GM04504 (cell line): ENCODE measurements at regions not wholly inside any gene's neighbourhood (a gene's known extent, or its start where the extent isn't known, plus 50 kb on each side); places are given as distances from the start of the nearest gene placed in this dataset.
"Not testable (repeated sequence)": the region's sequence is repeated elsewhere in the genome, so short reads cannot be mapped to it uniquely, and the experiment has no call there.

Experiments
- DNase-seq: peaks from one replicate; pipeline ENCODE4 v3.0.0-alpha.2; 2012; ENCODE audit warnings: low read depth

DNA sequence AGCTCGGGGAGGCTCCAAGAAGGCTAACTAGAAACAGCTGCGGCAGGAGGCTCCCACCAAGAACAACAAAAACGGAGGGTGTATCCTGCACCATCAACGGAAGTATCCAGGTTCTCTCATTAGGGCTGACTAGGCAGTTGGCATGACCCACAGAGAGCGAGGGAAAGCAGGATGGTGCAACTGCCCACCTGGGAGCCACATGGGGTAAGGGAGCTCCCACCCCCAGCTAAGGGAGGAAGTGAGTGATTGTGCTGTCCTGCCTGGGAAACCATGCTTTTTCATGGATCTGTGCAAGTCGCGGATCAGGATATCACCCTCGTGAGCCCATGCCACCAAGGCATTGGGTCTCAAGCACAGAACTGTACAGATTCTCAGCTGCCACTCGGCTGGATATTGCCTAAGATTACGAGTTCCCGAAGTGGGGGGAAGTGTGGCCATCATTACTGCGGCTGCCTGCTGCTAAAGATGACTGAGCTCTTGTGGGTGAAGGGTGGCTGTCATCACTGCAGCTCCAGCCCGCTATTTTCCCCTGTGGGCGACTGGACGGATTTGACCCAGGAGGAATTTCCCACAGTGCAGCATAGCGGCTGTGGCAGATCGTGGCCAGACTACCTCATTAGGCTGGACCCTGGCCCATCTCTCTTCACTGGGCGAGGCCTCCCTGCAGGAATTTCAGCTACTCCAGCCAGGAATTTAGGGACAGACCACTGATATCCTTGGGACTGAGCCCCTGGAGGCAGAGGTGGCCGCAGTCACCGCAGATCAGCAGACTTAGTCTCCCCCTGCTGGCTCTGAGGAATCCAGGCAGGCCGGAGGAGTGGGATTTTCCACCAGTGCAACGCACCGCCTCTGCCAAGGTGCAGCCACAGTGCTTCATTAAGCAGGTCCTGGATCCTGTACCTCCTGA, 515.7 kb downstream of the FRK start:
- no peak for DNase-seq

DNA sequence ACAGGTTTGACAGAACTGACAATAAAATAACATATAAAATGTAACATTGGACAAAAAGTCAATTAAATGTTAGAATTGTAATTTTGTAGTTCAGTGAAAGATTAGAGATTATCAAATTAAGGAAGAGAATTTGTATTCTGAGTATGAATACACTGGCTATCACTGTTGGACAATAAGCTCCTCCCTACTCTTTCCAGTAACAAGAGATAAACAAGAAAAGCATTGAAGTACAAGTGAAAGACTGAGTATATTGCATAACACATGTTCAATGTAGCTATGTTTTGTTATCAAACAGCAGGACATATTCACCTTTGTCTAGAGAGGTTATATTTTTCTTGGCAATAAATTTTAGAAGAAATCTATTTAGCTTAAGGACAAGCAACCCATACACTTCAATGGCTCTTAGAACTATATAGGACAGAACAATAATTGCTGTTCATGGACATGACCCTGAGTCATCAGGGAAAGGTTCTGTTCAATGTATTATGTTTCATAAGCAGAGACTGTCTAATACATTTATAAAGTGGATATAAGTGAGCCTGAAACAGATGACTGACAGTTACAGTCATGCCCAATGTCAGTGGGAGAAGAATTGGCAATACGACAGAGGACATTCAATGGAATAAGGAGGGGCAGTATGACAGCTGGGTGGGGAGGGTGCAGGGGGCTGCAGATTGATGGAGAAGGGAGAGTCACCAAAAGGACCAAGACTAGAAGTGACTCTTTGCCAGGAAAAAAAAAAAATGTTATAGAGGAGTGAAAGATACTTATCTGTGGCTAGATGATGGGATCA, 520.4 kb downstream of the FRK start:
- DNase-seq: no peak

DNA sequence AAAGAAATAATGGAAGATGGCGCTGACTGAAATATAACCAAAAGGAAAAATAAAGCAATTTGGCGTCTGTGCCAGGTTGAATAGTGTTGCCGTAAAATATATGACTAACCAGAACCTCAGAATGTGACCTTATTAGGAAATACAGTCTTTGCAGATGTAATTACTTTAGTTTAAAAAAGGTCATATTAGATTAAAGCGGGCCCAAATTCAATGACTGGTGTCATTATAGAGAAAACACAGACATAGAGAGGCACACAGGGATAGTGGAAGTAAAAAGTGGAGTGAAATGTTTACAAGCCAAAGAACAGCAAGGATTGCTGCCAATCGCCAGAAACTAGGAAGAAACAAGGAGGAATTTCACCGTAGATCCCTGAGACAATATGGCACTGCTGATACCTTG, 521.2 kb downstream of the FRK start:
- DNase-seq: no peak

DNA sequence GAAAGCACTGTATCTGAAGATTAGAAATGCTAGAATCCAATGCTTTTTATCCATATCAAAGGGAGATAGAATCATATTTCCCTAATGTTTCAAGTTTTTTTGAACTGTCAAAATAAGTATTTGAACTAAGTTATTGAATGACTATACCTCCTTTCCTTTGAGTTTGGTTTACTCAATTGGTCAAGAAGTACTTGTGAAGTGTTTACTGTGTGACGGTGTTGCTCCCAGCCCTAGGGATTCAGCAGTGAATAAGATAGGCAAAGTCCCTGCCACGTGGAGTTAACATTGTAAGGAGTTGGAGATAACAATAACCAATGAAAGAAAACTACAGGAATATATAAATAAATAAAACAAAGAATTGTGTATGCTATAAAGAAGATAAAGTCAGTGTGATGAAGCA, 535.9 kb downstream of the FRK start:
- DNase-seq: no peak

DNA sequence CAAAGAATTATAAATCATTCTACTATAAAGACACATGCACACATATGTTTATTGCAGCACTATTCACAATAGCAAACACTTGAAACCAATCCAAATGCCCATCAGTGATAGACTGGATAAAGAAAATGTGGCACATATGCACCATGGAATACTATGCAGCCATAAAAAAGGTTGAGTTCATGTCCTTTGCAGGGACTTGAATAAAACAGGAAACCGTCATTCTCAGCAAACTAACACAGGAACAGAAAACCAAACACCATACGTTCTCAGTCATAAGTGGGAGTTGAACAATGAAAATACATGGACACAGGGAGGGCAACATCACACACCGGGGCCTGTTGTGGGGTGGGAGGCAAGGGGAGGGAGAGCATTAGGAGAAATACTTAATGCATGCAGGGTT, 538.9 kb downstream of the FRK start:
- DNase-seq: not testable (repeated sequence)

DNA sequence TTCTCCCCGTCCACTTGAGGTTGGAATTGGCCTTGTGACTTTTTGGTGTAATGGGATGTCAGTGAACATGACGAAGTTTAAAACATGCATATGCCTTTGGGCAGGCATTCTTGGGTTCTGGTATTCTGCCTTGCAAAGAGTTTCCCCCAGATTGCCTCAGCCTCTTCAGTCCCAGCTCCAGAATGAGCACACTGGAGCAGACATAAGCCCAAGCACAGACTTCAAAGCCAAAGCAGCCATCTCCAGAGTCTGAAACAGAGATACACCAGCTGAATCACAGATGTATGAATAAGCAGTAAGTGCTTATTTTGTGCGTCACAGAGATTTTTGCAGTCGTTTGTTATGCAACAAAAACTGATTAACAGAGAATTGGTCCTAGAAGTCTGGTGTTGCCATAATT, 546.0 kb downstream of the FRK start:
- peak; percentile 86 for DNase-seq

DNA sequence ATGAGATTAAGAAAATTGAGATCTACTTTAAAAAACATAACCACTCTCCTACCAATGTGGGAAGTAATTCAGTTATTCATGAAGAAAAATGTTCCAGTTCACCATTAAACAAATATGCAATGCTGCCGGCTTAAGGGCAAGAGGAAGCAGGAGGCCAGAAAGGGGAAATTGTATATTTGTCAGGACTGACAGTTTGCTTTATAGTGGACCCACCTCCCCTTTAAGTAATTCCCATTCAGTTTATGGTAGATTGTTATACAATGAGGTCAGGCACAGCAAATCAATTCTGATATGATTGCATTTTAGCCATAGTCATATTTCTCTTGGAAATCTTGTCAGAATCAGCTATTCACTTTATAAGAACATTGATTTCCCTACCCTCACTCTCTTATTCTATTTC, 547.8 kb downstream of the FRK start:
- no peak for DNase-seq

DNA sequence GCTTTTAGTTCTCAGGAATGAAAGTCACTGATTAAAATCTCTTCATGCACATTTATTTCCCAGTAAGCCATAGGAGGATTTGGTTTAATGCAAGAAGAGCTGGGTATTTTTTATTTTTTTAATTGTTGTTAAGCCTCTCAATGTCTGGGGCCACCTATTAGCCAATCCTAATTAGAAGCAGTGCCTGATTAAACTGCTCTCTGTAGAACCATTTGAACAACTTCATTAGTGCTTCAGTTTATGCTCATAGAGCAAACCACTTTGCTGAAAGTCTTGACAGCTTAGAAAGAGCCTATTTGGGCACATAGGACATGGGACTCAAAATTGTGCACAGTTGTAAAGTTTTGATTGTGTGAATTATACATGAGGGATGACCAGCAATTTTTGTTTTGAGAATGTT, 548.9 kb downstream of the FRK start:
- no peak for DNase-seq

DNA sequence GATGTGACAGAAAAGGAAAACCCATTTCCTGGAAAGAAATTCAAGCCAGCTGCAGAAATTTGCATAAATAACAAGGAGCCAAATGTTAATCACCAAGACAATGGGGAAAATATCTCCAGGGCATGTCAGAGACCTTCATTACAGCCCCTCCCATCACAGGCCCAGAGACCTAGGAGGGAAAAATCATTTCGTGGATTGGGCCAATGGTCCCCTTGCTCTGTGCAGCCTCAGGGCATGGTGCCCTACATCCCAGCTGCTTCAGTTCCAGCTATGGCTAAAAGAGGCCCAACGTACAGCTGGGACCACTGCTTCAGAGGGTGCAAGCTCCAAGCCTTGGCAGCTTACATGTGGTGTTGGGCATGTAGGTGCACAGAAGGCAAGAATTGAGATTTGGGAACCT, 558.3 kb downstream of the FRK start:
- not testable (repeated sequence) for DNase-seq

DNA sequence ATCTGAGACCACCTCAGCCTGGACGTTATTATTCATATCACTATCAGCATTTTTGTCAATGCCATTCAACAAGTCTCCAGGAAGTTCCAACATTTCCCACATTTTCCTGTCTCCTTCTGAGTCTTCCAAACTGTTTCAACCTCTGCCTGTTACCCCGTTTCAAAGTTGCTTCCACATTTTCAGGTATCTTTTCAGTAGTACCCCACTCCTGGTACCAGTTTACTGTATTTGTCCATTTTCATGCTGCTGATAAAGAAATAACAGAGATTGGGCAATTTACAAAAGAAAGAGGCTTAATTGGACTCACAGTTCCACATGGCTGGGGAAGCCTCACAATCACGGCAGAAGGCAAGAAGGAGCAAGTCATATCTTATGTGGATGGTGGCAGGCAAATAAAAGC, 565.5 kb downstream of the FRK start:
- no peak for DNase-seq

DNA sequence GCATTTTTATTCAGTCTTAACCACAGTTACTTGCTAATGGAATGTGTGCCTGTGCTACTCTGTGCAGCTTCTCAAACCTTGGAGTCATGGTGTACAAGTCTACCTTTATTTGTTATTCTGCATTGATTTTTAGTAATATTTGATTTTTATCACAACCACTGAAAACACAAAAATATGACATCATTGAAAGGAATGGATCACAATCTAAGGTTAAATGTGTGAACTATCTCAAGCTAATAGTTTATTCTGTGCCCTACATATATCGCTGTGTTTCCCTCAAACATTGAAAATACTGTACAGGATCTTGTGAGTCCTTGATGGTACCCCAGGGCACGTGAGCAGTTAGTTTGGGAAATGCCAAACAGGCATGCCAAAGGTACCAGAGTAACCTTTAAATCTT, 573.4 kb downstream of the FRK start:
- no peak for DNase-seq

DNA sequence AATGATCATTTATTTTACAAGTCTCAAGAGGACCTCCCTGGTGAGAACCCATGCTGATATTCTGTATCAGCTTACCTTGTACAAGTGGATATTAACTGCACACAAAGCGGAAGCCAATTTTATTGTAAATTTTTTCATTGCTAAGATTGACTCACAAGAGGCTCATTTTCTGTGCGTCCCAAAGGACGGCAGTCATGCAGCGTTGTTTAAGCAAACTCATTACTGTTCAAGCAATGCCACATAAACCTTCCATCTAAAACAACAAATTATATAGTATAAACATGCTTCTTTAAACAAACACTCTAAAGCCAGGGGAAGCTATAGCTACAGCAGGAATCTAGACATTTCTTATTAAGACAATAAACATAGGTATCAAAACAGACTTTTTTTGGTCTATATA, 575.3 kb downstream of the FRK start:
- no peak for DNase-seq

DNA sequence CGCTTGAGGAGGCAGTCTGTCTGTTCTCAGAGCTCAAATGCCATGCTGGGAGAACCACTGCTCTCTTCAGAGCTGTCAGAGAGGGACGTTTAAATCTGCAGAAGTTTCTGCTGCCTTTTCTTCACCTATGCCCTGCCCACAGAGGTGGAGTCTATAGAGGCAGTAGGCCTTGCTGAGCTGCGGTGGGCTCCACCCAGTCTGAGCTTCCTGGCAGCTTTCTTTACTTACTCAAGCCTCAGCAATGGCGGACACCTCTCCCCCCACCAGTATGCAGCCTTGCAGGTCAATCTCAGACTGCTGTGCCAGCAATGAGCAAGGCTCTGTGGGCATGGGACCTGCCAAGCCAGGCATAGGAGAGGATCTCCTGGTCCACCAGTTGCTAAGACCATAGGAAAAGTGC, 580.1 kb downstream of the FRK start:
- DNase-seq: not testable (repeated sequence)

DNA sequence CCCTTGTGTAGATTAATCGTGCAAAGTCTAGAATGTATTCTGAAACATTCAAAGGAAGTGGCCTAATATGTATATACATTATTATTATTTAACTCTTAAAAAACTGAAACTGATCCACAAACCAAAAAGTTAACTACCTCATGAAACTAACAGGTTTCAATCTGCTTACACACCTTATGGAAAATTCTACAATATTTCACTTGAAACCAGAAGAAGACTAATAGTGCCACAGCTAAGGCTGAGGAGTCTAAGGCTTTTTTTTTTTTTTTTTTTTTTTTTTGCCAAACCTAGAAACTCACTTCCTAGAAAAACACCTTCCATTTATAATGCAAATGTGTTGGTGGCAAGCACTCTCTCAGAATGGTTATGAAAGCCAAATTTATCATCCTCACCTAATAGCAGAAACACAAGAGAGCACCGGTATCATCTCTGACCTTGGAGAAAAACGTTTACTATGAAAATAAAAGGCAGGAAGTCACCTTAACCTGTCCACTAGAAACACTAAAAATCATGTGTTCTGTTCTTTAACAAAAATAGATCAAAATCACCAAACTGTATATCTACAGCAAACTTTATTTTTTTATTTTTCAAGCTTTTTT, 586.1 kb downstream of the FRK start:
- DNase-seq: no peak

DNA sequence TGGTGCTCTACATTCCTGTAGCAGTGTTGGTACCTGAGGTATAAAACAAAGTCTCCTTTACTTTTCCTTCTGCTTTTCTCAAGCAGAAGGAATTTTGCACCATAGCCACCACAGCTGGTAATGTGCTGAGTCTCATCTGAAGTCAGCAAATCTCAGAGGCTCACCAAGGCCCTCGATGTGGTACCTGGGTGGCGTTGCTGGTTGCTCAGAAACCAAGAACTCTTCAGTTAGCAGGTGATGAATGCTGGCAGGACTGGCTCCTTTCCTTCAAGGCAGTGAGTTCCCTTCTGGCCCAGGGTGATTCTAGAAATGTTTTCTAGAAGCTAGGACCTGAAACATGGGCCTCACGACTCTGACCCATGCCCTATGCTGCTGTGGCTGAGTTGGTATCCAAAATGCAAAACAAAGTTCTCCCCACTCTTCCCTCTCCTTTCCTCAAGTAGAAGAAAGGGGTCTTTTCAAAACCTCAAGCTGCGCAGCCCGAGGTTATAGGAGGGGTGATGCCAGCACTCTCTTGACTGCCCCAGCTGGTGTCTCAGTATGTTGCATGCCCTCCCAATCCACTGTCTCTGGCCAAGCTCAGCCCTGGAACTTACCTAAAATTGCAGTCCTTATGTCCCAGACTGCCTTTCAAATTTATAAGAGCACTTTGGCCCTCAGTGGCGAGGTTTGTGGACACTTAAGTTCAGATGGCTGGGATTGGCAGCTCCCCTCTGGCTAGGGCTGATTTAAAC, 592.3 kb downstream of the FRK start:
- no peak for DNase-seq

DNA sequence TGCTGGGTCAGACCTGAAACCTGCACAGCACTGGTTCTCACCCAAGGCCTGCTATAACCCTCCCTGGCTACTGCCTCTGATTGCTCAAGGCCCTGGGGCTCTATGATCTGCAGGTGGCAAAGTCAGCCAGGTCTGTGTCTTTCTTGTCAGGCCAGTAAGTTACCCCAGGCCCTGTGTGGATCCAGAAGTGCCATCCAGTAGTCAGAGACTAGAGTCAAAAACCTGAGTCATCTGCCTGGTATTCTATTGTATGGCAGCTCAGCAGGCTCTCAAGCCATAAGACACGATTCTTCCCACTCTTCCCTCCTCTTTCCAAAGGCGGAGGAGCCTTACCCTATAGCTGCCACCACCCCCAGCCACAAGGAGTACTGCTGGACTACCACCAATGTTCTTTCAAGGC, 593.0 kb downstream of the FRK start:
- DNase-seq: no peak

DNA sequence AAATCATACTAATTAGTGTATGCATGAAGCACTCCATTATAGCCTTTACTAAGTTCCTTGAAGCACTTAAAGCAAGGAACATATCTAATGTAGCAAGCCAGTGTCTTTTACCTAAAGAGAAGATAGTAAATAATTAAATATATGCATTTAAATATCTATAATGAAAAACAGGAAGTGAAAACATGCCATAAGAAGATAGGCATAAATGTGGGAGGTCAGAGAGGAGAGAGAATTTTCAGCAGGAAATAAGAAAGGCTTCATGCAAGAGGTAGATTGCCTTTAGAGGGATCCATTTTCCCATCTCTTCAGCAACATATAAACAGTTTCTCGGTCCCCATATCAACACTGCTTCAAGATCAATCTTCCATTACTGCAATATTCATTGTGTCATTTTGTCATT, 599.8 kb downstream of the FRK start:
- DNase-seq: no peak

DNA sequence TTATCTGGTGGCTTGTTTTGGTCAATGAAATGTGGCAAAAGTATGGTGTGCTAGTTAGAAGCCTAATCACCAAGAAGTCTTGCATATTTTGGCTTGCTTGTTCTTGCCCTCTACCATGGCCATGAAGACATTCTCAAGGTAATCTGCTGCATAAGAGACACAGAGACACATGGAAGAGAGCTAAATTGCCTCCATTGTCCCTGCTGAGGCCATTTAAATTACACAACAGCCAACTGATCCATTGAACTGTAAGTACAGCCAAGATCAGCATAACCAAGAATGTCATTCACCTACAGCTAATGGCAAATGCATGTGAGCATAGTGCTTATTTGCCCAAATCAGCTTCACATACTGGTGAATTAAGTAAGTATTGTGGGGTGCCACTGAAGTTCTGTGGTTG, 603.8 kb downstream of the FRK start:
- no peak for DNase-seq

DNA sequence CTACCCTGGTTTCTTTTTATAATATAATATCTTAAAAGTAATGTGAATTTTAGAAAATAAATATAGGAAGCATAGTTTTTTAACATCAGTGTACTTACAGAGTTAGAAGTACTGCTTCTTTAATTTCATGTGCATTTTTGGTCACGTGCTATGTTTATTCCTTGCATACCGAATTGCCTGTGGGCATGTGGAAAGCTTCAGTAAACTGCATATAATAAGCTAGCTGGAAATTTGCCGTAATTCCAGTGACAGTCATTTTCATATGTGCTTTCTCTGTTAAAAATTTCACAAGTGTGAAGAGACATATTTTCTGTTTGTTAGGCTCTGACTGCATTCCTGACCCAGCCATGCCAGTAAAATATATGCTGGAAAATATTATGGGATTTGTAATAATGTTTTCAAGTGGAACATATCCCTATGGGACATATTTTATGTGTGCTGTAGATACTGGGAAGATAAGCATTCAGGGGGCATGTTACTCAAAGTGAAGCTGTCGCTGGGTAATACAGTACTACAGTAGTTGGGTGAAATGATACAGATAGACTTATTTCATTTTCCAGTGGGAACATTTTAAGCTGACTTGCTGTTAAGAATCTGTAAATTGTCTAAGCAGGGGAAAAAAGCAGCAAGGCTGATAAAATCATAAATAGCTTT, 616.7 kb downstream of the FRK start:
- no peak for DNase-seq

DNA sequence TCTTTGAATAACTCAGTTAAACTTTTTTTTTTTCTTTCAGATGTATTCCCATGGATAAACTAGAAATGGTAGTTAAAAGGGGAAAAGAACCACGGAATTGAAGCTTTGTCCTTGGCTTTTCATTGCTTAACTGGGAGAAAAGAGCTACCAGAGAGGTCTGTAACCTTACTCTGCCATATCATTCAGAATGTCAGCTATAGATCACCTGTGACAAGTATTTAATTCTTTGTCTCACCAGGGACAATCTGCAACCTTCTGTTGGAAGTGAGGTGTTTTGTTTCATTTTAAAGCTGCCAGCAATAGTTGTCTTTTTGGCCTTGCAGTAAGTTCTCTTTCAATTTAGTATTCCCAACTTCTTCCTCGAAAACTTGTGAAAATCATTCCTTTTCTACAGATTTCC, 618.4 kb downstream of the FRK start:
- DNase-seq: no peak

DNA sequence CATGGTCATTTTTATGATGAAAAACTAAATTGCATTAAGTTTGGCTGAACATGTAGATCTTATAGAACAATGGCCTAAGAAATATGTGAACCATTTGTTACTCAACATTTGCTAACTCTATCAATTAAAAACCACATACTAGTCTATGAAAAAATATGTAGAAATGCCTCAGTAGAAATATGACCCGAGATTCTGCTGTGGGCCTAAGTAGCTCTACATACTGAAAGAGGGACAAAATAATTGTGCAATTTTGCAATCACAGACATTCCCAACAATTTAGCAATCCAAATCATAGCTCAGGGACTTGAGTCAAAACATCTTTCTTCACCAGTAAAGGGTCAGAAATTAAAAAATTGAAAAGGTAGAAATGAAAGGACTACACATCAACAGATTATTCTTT, 619.0 kb downstream of the FRK start:
- DNase-seq: peak; percentile 17

DNA sequence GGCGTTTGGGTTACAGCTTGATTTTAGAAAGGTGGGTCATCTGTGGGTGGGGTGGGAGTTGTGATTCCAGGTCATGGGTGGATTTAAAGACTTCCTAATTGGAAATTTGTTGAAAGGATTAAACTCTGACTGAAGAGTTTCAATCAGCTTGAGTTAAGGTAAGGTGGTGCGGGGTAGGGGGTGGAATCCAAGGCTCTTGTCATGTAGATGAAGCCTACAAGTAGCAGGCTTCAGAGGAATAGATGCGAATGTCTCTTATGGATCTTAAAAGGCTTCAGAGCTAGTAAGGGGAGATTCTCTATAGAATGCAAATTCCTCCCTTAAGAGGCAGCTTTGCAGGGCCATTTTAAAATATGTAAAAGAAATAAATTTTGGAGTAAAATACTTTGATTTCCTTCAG, 645.3 kb downstream of the FRK start:
- no peak for DNase-seq
